H4 (cell line): ENCODE measurements at regions not wholly inside any gene's neighbourhood (a gene's known extent, or its start where the extent isn't known, plus 50 kb on each side); places are given as distances from the start of the nearest gene placed in this dataset.

Source experiments
- DNase-seq: peaks from one replicate; pipeline ENCODE4 v3.0.0-alpha.2; 2015; ENCODE audit warnings: low spot score

- no peak for DNase-seq
Measured at GRCh38 chr11:97961431-97961830, 1059.3 kb upstream of the CNTN5 start.

DNA sequence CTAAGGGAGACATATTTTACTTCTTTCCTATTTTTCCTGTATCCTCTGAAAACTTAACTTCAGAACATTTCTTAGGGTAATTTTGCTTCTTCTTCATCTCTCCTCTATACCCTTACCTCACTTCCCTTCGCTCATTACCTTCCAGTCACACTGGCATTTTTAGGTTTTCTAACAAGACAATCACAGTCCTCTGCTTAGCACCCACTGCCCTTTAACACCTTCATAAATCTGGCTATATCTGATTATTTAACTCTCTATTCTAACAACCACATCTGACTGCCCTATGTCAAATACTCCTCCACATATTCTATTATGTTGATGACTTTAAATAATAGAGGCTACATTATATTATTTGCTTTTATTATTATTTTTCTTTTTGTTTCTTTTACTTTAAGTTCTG, 1058.0 kb upstream of the CNTN5 start:
- no peak for DNase-seq

DNA sequence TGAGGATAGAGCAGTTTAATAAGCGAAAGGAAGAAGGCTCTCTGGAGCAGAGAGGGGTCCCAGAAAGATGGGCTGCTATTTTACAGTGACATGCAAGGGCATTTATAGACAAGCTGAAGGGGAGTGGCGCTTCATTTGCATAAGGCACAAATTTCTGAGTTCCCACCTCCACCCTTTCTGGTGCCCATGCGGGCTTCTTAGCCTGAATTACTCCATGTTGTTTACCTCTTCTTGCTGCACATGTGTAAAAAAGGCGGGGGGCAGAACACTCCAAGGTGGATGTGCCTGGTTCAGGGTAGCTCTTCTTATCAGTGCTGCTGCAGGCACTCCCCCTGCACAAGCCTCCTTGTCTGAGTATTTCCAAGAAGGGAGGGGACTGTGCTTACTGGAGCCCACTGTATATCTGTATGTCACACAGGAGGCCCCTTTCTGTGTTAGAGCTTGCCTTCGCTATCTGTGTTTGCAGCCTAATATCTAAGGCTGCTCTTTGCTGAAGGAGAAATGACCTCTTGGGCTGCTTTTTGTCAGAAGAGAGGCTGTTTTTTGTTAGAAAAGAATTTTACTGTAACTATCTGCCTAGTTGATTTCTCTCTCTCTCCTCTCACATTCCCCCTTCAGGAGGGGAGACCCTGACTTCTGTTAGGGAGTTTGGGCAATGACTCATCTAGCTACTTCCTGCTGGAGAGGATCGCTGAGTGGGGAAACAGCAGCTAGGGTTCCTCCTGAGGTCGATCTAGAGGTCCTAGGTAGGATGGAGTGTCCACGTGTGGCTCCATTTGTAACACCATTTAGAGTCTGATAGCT, 1057.0 kb upstream of the CNTN5 start:
- no peak for DNase-seq

- no peak for DNase-seq
Measured at GRCh38 chr11:97964332-97965004, 1056.3 kb upstream of the CNTN5 start.

- DNase-seq = peak; percentile 19
Measured at GRCh38 chr11:97965849-97966646, 1054.7 kb upstream of the CNTN5 start.

- DNase-seq = no peak
Measured at GRCh38 chr11:97966901-97967300, 1053.8 kb upstream of the CNTN5 start.

GRCh38 chr11:97968071-97968470, 1052.7 kb upstream of the CNTN5 start:
- DNase-seq = no peak

DNA sequence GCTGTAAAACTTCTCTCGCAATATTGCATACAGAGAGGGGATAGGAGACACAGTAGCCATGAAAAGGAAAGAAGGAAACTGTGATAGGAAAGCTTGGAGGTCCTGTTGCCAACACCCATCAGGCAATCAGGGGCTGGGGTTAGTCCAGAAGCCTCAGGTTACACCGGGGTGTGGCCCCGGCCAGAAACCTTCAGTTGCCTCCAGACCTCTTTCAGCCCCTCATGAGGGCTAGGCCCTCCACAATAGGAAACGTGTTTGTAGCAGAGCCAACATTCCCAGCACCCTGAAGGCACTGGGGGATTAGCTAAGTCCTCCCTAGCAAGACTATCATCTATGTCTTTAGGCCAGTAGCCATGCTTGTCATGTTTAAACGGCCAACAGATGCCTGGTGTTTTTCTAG, 1048.0 kb upstream of the CNTN5 start:
- DNase-seq = no peak

DNA sequence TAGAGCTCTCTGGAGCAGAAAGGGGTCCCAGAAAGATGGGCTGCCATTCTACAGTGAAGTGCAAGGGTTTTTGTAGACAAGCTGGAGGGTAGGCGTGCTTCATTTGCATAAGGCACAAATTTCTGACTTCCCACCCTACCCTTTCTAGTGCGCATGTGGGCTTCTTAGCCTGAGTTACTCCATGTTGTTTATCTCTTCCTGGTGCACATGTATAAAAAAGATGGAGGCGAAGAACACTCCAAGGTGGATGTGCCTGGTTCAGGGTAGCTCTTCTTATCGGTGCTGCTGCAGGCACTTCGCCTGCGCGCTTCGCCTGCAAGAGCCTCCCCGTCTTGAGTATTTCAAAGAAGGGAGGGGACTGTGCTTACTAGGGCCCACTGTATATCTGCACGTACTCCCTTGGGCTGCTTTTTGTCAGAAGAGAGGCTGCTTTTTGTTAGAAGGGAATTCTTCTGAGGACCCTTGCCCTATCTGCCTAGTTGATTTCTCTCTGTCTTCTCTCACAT, 1047.3 kb upstream of the CNTN5 start:
- no peak for DNase-seq

DNA sequence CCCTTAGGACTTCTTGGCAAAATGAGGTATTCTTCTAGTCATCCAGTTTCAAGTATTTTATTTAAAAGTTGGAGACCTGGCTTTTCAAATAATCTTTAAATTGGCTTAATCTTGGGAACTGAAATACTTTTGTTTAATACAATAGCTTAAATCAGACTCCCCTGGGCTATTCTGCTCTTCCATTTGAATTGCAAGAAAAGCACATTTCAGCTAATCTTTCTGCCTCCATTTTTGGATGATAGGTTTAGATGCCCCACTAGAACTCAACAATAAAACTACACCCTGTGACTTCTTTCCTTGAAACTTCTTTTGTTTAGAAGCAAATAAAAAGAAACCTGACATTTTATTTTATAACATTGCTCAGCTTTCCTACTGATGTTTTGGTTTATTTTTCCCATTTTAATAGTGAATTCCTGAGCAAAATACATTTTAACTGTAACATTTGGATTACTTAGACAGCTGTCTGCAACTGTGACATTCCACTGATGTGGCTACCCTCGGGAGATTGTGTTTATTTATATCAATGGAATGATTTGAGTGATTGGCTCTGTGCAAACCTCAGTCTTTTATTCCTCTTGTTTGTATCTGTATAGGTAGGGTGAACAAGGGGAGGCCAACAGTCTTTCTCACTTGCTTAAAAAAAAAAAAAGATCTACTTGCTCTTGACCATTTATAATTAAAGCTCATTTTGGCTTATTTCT, 1045.8 kb upstream of the CNTN5 start:
- DNase-seq = no peak

DNA sequence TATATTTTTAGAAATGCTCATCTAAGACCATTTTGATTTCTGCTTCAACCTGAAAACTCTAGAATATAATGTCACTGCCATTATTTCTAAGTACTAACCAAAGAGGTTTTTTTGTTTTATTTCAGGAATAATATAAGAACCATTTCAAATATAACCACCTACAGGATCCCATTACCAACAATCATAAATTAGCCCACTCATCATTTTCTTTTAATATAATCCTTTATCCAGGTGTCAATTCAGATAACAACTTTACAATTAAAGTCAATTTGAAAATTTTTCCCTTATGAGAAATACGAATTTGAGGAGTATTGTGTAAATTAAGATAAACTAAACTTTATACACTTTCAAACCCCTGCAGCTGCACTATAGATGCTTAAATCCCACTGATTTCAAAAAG, 1043.0 kb upstream of the CNTN5 start:
- DNase-seq = no peak

DNA sequence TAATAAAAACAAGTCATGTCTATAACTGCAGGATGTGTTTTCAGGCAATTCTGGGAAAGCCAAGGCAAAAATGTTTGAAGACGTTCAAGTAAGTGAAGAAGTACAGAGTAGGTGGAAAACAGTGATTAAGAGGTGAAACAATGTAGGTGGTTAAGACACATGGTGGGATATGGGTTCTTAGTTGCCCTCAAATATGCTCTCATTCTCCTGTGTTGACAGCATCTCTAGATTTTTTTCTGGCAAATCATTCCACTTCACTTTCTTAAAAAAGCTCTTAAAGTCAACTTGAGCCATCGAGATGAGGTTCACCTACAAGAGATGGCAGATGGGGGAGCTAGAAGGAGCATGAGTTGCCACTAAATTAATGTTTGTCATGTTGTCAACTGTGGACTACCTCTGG, 1041.0 kb upstream of the CNTN5 start:
- DNase-seq = no peak

DNA sequence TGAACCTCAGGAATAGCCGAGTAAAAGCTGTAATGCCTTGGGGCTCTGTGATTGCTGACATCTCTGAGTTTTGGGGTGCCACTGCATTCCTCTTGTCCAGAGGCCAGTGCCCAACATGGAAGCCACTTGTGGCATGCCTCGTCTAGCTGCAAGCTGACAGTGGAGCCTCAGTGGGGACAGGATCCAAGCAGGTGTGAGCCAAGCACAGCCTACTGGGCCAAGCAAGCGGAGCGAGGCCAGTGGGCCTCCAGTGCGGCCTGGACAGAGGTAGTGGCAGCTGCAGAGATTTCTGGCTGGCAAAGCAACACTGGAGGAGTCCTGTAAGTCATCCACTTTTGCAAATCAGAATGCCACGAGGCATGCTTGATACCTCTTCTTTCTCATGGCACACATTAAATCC, 1038.2 kb upstream of the CNTN5 start:
- no peak for DNase-seq

GRCh38 chr11:97989121-97989520, 1031.6 kb upstream of the CNTN5 start:
- DNase-seq = no peak

GRCh38 chr11:97990162-97990920, 1030.4 kb upstream of the CNTN5 start:
- no peak for DNase-seq

- no peak for DNase-seq
Measured at GRCh38 chr11:97993562-97993961, 1027.2 kb upstream of the CNTN5 start.

- DNase-seq = no peak
Measured at GRCh38 chr11:97995874-97996273, 1024.9 kb upstream of the CNTN5 start.

- no peak for DNase-seq
Measured at GRCh38 chr11:97996762-97997161, 1024.0 kb upstream of the CNTN5 start.

DNA sequence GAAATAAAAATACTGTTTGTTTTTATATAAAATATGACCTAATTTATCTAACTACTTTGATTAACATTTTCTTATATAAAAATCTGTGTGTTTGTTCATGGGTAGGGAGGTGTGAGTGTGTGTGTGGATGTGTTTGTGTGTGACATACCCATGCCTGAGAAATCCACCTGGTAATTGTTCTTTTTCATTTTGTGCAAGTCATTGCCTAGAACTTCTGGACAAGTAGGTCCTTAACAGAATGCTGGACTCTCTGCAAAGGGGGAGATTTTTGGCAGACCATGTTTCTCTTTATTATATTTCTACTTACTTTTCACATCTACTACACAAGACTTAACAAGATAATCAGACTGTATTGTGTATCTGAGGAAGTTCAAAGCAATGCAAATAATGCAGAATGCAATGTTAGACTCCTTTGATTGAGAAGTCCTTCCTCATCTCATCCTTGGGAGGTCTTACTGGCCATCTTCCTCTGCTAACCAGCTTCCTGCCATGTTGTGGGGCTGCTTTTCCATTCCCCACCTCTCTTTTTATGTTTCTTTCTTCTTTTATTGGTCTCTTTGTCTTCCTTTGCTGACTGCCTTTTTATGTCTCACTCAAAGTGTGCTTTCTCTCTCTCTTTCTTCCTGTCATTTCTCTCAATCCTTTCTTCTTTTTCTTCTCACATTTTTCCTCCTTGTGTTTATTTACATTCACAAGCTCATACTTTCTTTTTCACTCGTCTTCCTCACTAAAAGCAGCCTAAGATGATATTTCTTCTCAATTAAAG, 1017.0 kb upstream of the CNTN5 start:
- no peak for DNase-seq

GRCh38 chr11:98007072-98007471, 1013.7 kb upstream of the CNTN5 start:
- DNase-seq = no peak
